ENCODE measurements at regions not wholly inside any gene's neighbourhood (a gene's known extent, or its start where the extent isn't known, plus 50 kb on each side); places are given as distances from the start of the nearest gene placed in this dataset.

DNA sequence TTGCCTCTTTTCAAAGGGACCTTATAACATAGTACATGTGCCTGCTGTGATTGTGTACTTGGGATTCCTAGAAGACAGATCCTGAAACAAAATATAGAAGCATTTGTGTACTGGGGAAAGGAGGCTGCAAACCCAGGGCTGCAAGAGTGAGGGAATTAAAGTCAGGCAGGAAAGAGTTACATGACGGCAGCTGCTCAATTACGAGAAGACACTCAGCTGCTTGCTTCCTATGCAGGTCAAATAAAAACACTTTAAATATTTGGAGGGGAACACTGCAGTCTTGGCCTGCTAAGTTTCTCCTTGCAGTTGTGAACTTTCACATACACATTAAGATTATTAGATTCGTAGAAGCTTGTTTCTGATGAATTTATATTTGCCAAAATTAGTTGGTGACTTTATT is 191.9 kb upstream of the CXCL13 start:
- Histone ChIP-seq H3K9me3 (replicated peaks in 1 of 11) (no peaks in the 10 kb centered on the region), H3K27ac (no peak overlapping the region), H3K4me2 (no peak overlapping the region), H3K9ac (no peak overlapping the region), H3K27me3 (no peaks in the 10 kb centered on the region), H3K4me1 (no peaks in the 10 kb centered on the region), H3K36me3 (no peaks in the 10 kb centered on the region), H4K20me1 (no peaks in the 10 kb centered on the region), H3K4me3 (no peak overlapping the region)
- no peak for TF ChIP-seq Cebpa-rat (IDR thresholded peaks at IDR 0.05)

DNA sequence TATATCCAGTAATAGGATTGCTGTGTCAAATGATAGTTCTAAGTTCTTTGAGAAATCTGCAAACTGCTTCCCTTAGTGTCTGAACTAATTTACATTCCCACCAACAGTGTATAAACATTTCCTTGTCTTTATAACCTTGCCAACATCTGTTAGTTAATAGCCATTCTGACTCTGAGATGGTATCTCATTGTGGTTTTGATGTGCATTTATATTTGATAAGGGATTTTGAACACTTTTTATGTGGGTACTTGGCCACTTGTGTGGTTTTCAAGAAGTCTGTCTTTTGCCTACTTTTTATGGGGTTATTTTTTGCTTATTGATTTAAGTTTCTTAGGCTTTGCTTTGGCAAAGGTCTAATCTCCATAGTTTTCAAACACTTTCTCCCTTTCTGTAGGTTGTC is 189.9 kb upstream of the CXCL13 start:
- Histone ChIP-seq H3K9ac (no peak overlapping the region), H3K4me2 (no peak overlapping the region), H3K9me3 (replicated peaks in 1 of 11) (no peaks in the 10 kb centered on the region), H3K36me3 (no peaks in the 10 kb centered on the region), H3K27ac (no peak overlapping the region), H3K4me1 (no peaks in the 10 kb centered on the region), H3K27me3 (no peaks in the 10 kb centered on the region), H4K20me1 (no peaks in the 10 kb centered on the region), H3K4me3 (no peak overlapping the region)
- TF ChIP-seq Cebpa-rat (IDR thresholded peaks at IDR 0.05) = no peak

DNA sequence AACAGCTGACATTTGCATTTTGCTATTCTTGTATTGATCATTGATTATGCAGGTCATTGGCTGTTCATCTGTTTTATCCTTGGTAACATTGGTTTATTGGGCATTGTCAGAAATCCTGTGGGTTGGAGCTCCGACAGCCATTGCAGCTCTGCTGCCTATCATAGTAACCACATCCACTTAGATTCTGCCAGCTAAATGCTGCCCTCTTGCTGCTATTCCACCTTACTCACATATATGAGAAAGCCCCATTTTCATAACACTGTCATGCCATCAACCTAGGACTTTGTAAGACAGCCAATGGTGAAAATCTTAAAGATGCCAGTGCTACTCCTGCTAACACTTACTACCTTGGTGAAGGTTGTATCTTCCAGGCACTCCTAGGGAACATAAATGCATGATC is 187.3 kb upstream of the CXCL13 start:
- no peaks in the 10 kb centered on the region for H4K20me1 ChIP-seq
- no peaks in the 10 kb centered on the region for H3K4me1 ChIP-seq
- no peak overlapping the region for H3K27ac ChIP-seq
- TF ChIP-seq Cebpa-rat (IDR thresholded peaks at IDR 0.05) = no peak
- H3K9me3 ChIP-seq (replicated peaks in 1 of 11) = no peaks in the 10 kb centered on the region
- H3K9ac ChIP-seq = no peak overlapping the region
- no peaks in the 10 kb centered on the region for H3K27me3 ChIP-seq
- no peaks in the 10 kb centered on the region for H3K36me3 ChIP-seq
- H3K4me2 ChIP-seq = no peak overlapping the region
- no peak overlapping the region for H3K4me3 ChIP-seq

DNA sequence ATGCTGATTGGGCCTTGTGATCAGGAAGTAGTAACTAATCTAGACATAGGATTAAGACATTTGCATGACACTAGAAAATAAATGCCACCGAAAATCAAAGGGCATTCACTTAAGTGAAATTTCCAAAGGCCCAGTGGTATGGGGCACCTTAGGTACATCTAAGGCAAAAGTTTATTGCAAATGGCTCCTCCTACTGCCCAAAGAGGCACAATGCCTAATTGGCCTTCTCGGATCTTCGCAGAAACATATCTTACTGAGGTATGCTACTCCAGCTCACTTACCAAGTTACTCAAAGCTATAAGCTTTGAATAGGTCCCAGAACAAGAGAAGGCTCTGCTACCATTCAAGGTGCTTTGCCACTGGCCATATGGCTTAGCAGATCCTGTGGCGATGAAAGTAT is 174.8 kb upstream of the CXCL13 start:
- Histone ChIP-seq H3K27ac (no peak overlapping the region), H3K36me3 (no peaks in the 10 kb centered on the region), H3K4me2 (no peak overlapping the region), H3K4me1 (peaks cover 0 to 16% (median 6%) of the 10 kb centered on the region in 10 experiments; a peak in 10 of 20 replicates), H4K20me1 (no peaks in the 10 kb centered on the region), H3K9ac (no peak overlapping the region), H3K4me3 (no peak overlapping the region), H3K27me3 (no peaks in the 10 kb centered on the region), H3K9me3 (replicated peaks in 1 of 11) (no peaks in the 10 kb centered on the region; a peak in 3 of 22 replicates)
- no peak for TF ChIP-seq Cebpa-rat (IDR thresholded peaks at IDR 0.05)

DNA sequence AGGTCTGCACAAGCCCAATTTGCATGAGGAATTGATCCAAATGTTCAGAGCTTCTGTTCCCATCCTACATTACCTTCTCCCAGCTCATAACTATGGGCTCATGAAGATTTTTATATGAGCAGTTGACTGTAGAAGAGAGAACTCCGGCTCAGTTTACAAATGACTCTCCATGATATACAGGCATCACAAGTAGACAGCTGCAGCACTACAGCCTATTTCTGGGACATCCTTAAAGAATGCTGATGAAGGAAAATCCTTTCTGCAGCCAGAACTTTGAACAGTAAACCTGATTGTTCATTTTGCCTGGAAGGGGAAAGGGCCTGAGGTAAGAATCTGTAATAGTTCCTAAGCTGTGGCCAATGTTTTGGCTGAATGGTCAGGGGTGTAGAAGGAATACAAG is 174.1 kb upstream of the CXCL13 start:
- Histone ChIP-seq H3K9ac (no peak overlapping the region), H3K27ac (no peak overlapping the region)
- TF ChIP-seq Cebpa-rat (IDR thresholded peaks at IDR 0.05) = no peak

DNA sequence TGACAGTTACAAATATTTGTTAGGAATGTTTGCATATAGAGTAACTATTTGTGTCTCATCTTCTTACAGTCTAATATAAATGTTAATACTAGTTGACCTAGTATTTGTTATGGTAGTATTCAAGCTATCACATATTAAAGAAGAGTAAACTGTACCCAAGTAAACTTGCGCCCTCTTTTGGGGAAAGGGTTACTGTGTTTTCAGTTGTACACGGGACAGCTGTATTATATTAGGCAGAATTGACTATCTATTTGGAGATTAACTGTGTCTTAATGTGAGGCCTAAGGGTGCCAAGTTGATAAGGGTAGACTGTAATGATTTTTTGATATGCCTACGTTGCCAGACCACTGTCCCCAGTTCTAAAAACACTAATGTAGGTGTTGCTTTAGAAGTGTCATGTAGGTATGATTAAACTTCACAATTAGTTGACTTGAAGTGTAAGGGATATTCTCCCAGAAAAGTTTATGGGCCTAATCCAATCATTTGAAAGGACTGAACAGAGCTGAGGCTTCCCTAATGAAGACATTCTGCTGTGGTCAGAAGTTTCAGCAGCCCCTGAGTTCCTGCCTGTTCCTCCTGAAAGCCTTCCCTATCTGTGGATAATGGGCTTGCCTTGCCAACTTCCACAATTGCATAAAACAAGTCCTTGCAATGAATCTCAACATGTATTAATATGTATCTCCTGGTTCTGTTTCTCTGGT is 172.8 kb upstream of the CXCL13 start:
- no peak for TF ChIP-seq Cebpa-rat (IDR thresholded peaks at IDR 0.05)
- no peaks in the 10 kb centered on the region for H3K36me3 ChIP-seq
- H3K27ac ChIP-seq = no peak overlapping the region
- peak overlapping the region in 1 of 11 experiments; percentile 47; a peak in 1 of 22 replicates for H3K9ac ChIP-seq
- H3K4me2 ChIP-seq = peak overlapping the region in 7 of 11 experiments; percentile 5 to 70 (median 28); a peak in 8 of 22 replicates
- H4K20me1 ChIP-seq = no peaks in the 10 kb centered on the region
- no peak overlapping the region for H3K4me3 ChIP-seq
- H3K9me3 ChIP-seq (replicated peaks in 1 of 11) = no peaks in the 10 kb centered on the region
- H3K4me1 ChIP-seq = peaks cover 0 to 16% (median 6%) of the 10 kb centered on the region in 10 experiments; a peak in 10 of 20 replicates
- H3K27me3 ChIP-seq = no peaks in the 10 kb centered on the region

More for the DNA sequence above, 174.1 kb upstream of the CXCL13 start:
- H3K27me3 ChIP-seq = no peaks in the 10 kb centered on the region
- H3K4me3 ChIP-seq = no peak overlapping the region
- no peaks in the 10 kb centered on the region for H3K36me3 ChIP-seq
- H3K4me1 ChIP-seq = peaks cover 0 to 16% (median 6%) of the 10 kb centered on the region in 10 experiments; a peak in 10 of 20 replicates
- no peaks in the 10 kb centered on the region for H3K9me3 ChIP-seq (replicated peaks in 1 of 11)
- no peaks in the 10 kb centered on the region for H4K20me1 ChIP-seq
- no peak overlapping the region for H3K4me2 ChIP-seq

DNA sequence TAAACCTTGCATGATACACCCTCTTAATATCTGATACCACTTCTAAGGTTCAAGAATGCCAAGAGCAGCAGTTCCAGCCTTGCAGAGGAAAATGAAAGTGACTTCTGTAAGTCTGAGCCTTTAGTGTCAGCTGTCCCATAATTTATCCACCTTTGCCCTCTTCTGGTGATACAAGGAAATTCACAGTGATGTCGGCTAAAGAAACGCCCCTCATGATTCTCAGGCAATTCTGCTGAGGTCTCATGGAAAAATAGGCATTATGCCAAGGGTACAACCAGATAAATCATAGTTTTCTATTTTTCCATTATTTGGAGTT is 172.2 kb upstream of the CXCL13 start:
- Histone ChIP-seq H3K4me1 (peaks cover 0 to 16% (median 6%) of the 10 kb centered on the region in 10 experiments; a peak in 10 of 20 replicates), H3K27me3 (no peaks in the 10 kb centered on the region), H3K4me2 (peak overlapping the region in 7 of 11 experiments; percentile 5 to 70 (median 28); a peak in 8 of 22 replicates), H3K36me3 (no peaks in the 10 kb centered on the region), H3K4me3 (no peak overlapping the region), H3K9me3 (replicated peaks in 1 of 11) (no peaks in the 10 kb centered on the region), H3K9ac (no peak overlapping the region), H4K20me1 (no peaks in the 10 kb centered on the region), H3K27ac (no peak overlapping the region)
- TF ChIP-seq Cebpa-rat (IDR thresholded peaks at IDR 0.05) = no peak

DNA sequence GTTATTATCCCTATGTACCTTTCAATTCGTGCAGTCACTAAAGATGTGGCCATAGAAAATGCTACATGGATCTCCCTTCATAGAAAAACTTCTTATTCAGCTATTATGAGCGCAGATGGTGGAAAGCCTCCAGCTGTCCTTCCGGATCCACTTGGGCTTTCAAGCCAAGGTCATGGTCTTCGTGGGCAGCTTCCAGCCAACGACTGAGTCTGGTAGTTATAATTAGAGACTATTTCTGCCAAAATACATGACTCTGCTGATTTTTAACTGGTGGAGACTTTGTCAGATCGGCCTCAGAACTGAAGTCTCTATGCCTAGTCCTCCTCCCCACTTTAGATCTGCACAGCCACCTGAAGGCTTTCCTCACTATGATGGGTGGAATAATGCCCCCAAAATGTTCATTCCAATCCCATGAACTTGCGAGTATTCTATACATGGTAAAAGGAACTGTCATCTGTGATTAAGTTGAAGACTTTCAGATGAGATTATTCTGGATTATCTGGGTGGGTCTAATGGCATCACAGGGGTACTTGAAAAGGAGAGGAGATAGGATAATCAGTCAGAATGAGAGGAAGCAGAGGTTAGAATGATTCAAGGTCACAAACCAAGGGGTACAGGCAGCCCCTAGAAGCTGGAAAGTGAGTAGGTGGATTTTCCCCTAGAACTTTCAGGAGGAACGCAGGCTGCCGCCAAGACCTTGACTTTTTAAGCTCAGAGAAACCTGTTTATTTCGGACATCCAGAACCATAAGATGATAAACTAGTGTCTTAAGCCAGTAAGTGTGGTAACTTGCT is 171.1 kb upstream of the CXCL13 start:
- H3K4me3 ChIP-seq = no peak overlapping the region
- H3K9me3 ChIP-seq (replicated peaks in 1 of 11) = no peaks in the 10 kb centered on the region
- H3K27ac ChIP-seq = no peak overlapping the region
- no peak for TF ChIP-seq Cebpa-rat (IDR thresholded peaks at IDR 0.05)
- H3K27me3 ChIP-seq = no peaks in the 10 kb centered on the region
- no peaks in the 10 kb centered on the region for H3K36me3 ChIP-seq
- no peak overlapping the region; a peak in 1 of 22 replicates for H3K9ac ChIP-seq
- peaks cover 0 to 16% (median 6%) of the 10 kb centered on the region in 10 experiments; a peak in 10 of 20 replicates for H3K4me1 ChIP-seq
- peak overlapping the region in 1 of 11 experiments; percentile 4; a peak in 1 of 22 replicates for H3K4me2 ChIP-seq
- no peaks in the 10 kb centered on the region for H4K20me1 ChIP-seq

DNA sequence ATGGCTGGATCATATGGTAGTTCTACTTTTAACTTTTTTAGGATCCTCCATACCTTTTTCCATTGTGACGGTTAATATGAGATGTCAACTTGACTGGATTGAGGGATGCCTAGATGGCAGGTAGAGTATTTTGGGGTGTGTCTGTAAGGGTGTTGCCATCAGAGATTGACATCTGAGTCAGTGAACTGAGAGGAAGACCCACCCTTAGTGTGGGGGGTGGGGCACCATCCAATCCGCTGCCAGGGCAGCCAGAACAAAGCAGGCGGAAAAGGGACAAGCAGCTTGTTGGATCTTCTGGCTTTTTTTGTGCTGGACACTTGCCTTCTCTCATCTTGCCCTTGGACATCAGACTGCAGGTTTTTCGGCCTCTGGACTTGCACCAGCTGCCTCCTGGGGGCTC is 168.5 kb upstream of the CXCL13 start:
- Histone ChIP-seq H4K20me1 (no peaks in the 10 kb centered on the region), H3K27ac (no peak overlapping the region), H3K4me3 (no peak overlapping the region), H3K9me3 (replicated peaks in 1 of 11) (no peaks in the 10 kb centered on the region), H3K4me1 (peaks cover 0 to 16% (median 6%) of the 10 kb centered on the region in 10 experiments; a peak in 10 of 20 replicates), H3K4me2 (no peak overlapping the region), H3K27me3 (no peaks in the 10 kb centered on the region), H3K36me3 (no peaks in the 10 kb centered on the region), H3K9ac (no peak overlapping the region)
- no peak for TF ChIP-seq Cebpa-rat (IDR thresholded peaks at IDR 0.05)
